NCI-H1694 (cell line): ENCODE measurements at regions not wholly inside any gene's neighbourhood (a gene's known extent, or its start where the extent isn't known, plus 50 kb on each side); places are given as distances from the start of the nearest gene placed in this dataset.

Source experiments
- DNase-seq: peaks from one replicate; lab custom pipeline; 2025; lab: John Stamatoyannopoulos, UW

DNA sequence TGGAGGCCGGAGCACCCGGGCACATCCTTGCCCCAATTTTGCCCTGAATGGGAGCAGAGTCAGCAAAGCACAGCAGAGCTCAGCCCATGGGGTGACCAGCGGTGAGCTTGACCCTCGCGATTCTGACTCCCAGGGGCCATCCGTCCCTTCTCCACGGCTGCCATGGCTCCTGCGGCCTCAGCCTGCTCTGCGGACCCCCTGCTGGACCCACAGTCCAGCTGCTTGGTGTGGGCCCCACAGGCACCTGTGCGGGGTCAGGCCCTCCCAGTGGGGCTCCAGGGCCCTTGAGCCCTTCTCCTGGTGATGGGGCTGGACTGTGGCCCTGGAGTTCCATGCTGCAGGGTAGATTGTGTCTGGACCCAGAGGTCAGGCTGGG is 144.2 kb downstream of the ENGASE start:
- no peak for DNase-seq

DNA sequence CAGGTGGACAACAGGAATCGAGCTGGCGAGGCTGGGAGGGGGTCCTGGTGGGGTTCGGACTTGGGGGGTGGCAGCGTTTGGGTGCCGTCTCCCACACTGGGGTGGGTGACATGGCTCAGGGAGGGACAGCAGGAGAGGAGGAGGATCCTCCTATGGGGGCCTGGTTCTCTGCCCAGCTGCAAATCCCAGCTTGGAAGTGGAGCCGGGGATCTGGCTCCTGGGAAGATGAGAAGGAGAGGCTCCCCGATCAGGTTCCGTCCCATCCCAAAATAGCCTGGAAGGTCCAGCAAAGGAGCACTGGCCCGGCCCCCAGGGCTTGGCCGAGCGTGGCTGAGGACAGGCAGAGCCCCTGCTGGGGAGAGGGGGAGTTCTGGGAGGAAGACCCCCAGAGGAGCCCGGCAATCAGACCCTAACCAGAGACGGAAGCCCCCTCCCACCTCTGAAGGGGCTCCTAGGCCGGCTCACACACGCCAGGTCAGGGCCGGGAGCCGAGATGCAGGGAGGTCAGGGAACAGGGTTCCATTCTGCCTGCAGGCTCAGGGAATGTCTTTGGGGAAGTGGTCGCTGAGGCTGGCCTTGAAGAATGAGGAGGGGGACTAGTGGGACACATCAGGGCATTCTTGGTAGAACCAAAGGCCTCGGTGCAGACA is 143.7 kb downstream of the ENGASE start:
- DNase-seq, result no peak

DNA sequence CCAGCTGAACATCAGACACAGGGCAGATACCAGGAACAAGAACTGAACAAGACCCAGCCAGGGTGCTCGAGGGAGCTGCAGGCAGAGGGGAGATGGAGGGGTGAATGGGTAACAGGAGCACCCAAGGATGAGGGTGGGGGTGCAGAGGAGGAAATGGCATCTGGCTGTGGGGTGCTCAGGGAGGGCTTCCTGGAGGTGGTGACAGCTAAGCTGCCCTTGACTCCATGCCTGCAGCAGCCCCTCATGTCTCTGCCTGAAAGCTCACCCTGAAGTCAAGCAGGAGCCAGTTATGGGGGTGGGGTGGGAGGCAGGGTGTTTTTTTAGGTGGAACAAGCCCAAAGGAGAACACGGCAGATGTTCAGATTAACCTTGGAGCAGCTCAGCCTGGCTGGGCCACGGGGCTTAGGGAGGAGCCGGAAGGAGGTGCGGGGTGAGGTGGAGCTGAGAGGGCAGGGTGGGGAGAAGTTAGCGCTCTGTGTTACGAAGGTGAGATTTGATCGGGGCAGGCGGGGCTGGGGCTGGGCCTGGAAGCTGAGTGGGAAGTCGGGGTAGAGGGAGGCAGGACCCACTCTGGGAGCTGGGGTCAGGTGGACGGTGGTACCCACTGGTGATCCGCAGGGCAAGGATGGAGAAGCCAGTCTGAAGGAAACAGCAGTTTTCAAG is 143.0 kb downstream of the ENGASE start:
- peak; percentile 68 for DNase-seq

DNA sequence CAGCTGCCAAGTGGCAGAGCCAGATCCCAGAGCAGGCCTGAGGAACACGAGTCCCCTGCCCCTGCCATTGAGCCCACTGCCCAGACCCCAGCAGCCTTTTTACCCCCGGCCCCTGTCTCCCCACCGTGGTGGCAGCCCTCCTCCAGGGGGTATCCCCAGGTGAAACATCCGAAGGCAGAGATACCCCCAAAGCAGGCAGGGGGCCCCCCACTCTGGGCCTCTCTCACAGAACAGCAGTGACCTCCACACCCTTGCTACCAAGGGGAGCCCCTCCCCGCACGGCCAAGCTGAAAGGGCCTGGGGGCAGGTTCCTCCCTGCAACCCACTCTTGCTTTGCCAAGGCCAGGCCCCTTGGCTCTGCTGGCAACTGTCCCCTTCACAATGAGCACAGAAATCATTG is 142.2 kb downstream of the ENGASE start:
- no peak for DNase-seq

DNA sequence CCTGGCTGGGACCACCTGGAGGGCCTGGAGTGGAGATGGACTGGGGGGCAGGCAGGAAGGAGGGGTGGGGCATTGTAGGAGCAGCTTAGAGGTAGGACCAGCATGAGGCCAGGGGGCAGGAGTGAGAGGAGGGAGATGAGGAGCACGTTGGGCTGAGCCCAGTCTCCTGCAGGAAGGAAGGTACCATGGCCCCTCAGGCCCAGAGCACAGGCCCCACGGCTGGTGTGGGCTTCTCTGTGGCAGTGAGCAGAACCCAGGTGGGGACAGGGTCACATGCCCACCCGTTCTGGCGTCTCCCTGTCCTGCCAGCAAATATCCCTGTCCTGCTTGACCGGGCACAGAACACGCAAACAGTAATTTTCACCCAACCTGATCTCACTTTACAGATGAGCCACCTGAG is 141.8 kb downstream of the ENGASE start:
- no peak for DNase-seq

DNA sequence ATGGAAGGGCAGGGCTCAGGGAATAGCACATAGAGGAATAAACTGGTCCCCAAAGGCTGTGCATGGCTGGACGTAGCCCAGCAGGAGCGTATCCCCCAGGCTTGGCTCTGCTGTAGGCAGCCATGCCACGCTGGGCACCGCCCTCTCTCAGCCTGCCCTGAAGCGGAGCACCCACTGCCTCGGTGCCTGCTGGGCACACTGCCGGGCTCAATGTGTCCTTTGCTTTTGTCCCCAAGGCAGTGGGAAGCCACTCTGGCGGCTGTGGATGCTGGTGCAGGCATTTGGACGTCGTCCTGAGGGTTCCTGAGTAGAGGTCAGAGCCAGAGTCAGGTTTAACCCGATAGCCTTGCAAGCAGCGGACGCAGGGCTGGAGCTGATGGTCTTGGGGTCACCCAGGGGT is 141.0 kb downstream of the ENGASE start:
- DNase-seq, result no peak

DNA sequence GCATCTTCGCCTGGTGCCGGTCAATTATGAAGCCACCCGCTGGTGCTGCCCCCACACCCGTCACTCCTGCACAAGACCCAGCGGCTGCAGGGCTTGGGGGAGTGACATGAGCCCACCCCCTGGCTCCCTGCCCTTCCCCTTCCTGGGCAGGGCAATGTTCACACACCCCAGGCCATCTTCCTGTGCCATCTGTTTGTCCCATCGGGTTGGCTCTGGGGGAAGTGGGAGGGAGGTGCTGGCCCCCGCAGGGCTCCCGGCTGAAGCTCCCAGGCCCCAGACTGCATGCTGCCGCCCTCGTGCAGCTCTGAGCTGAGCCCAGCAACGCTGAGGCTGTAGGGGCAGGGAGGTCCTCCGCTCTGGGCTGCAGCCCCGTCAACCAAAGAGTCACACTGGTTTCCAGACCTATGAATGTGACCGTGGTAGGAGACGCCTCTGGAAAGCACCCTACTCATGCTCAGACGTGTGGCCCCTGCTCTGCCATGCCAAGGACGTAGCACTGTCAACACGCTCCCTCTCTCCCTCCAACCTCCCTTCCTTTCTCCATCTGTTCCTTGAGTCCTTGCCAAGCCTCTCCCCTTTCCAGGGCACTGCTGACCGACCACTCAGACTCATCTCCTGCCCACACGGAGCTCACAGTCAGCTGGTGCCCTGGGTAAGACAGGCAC is 140.4 kb downstream of the ENGASE start:
- peak; percentile 89 for DNase-seq

DNA sequence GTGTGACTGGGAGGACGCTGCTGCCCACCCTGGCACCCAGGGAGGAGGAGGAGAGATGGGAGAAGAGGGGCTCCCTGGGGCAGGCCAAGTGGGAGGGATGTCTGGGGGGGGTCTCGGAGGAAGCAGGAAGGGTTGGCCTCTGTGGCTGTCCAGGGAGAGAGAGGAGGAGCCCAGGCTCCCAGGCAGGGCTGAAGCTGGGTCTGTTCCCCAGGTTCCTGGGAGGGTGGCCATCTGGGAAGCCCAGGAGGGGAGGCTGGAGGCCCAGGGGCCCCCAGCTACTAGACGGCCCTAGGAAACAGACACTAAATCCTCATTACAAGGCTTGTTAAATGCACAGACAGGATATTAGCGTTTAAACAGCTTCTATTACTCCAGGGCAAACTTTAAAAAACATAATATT is 139.8 kb downstream of the ENGASE start:
- no peak for DNase-seq

DNA sequence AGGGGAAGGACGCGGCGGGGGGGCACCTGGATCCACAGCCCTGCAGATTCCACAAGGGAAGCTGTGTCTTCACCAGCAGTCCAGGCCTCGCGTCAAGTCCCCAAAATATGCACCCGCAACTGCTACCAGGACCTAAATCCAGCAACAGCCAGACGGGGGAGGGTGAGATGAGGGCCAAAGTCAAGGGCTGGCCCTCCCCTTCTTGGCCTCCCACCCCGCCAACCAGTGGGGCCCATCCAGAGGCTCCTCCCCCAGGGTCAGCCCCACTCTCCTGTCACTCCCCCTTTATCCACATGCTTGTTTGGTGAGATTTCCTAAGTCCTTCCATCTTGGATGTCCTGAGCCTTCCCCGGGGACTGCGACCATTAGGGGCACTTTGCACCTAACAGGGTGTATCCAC is 138.7 kb downstream of the ENGASE start:
- no peak for DNase-seq

DNA sequence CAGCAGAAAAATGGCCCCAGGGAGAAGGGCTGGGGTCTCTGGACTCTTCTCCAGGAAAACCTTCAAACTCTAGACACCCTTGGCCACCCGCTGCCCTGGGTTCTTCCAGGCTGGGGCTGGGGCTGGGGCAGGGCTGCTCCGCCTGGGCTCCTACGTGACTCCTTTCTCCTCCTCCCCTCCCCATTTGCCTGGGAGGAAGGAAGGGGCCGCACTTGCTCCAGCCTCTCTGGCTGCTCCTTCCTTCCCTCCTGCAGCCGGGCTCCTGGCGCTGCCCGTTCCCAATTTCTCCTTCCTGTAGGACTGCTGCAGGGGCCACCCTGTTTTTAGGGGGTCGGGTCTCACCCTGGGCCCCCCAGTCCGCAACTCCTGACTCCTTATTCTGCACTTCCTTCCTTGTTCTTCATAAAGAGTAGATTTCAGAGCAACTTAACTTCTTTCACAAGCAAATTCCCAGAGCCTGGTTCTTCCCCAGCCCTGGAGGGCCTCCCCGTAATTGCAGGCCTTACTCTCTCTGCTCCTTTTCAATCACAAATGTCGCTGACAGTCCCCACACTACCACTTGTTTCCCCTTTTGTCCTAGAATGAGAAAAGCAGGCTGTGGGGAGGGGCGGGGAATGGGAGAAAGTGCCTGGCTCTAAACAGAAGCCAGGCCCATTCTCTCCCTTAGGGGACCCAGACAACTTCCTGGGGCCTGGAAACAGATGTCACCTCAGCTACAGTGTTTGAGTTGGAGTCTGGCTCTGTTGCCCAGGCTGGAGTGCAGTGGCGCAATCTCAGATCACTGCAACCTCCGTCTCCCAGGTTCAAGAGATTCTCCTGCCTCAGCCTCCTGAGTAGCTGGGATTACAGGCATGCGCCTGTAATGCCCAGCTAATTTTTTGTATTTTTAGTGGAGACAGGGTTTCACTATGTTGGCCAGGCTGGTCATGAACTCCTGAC is 137.8 kb downstream of the ENGASE start:
- DNase-seq, result no peak

DNA sequence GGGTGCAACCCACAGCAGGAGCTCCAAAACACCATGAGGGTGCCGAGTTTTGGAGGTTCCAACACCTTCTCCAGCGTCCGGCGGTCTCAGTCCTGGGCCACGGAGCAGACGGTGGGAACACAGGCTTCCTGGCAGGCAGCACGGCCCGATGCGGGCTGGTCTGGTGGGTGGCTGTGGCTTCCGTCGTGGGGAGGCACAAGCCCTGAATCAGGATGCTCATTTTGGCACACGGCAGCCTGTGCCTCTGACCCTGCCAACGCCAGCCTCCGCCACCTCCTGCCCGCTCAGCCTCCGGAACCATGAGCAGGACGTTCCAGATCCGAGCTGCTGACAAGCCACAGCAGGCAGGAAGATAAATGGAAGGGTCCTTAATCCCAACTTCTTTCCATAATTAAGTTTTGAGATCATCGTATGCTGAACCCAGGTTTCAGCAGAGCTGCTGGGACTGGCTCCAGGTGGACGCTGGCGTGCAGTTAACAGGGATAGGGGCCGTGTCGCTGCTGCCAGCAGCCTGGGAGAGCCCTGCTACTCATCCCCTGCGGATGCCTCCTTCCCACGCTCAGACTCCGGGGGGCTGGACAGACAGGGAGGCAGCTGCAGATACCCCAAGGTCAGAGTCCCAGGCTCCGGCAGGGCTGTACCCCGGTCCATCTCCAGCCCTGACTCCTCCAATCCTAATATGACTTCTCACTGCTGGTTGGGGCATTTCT is 136.6 kb downstream of the ENGASE start:
- DNase-seq, result no peak

DNA sequence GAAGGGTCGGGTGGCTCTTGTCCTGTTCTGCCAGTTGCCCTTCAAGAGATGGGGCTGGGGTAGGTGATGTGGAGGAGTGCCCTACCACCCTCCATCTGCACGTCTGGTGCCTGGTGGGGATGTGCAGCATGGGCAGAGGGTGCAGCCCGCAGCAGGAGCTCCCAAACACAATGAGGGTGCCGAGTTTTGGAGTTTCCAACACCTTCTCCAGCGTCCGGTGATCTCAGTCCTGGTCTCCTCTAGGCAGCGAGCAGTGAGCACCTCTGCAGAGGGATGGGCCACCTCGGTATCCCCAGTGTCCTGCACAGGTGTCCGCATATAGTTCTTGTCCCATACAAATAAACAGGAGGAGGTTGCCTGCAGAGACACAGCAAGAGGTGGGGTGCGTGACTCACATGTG is 136.0 kb downstream of the ENGASE start:
- no peak for DNase-seq

DNA sequence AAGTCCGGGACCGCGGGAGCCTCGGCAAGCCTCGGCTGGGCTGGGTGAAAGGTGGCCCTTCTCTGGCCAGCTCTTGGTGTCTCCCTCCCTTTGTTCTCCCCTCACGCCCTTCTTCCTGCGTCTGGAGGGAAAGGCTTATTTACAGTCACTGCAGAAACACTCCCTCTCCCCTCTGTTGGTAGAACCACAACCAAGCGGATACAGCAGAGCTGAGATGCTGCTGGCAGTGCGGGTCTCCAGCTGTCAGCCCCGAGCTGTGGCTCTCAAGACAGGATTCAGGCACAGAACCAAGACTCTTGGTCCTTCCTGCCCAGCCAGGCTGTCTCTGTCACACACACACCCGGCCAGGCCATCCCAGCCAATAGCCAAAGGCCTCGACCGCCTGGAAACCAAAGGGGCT is 133.3 kb downstream of the ENGASE start:
- no peak for DNase-seq

DNA sequence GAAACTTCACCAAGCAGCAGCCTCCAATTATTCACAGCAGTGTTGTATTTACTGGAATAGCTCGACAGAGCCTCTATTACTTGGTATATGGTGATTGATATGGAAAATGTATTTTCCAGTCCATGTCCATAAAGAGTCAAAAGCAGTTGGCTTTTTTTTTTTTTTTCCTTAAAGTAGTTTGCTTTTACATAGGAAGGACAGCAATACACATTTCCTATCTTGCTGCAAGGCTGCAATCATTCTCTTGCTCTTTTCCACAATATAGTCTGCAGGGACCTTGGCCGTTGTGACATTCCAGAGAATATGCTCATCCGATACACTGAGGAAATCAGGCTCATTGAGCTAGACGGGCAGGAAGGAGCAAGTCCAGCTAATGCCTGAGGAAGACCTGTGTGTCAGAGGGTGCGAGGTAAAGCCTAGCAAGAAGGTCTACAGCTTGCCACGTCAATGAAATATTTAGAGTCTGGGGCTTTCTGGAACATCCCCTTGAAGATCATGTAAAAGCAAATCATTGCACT is 131.1 kb downstream of the ENGASE start:
- no peak for DNase-seq

DNA sequence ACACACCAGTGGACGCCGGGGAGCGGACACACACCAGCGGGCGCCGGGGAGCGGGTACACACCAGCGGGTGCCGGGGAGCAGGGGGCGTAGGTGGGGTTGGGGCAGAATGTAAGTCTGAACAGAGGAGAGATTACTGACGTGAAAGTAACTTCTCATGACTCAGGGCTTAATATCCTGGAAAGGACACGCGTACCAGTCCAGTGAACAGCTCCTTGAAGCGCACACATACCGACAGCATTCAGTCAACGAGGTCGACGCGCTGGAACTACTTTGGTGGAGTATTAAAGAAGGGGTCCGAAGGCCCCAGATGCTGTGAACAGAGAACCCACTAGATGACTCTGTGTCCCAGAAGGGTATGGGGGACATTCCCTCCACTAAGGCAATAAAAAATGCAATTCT is 129.6 kb downstream of the ENGASE start:
- DNase-seq, result no peak

DNA sequence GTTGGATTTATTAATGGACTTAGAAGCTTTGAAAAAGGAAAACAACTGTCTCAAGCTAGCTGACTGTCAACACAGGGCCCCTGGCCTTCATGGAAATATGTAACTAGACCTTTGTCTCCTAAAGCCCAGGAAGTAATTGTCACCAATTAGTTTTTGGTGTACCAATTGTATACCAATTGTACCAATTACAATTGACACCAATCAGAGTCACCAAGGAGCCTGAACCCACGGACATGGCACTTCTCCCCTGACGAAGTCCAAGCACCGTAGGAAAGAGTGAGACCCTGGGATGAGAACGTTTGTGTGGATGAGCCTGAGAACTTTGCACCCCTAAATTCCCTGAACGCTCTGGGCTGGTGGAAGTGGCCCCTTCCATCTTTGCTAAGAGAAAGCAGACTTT is 129.0 kb downstream of the ENGASE start:
- DNase-seq, result no peak

DNA sequence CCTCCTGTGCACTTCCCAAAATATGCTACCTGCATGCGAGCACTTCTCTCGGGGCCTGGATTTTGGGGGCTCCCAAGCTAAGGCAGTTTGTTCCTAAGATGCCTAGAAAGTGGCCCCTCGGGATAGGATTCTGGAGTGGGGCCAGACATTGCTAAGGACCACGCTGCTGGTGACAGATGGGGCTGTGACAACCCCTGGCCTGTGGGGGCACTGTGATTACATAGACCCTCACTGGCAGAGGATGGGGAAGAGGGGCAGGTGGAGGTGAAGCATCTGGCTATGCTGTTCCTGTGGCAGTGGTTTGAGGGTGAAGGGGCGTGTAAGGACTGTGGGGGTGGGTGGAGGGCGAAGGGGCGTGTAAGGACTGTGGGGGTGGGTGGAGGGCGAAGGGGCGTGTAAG is 128.4 kb downstream of the ENGASE start:
- peak; percentile 60 for DNase-seq

DNA sequence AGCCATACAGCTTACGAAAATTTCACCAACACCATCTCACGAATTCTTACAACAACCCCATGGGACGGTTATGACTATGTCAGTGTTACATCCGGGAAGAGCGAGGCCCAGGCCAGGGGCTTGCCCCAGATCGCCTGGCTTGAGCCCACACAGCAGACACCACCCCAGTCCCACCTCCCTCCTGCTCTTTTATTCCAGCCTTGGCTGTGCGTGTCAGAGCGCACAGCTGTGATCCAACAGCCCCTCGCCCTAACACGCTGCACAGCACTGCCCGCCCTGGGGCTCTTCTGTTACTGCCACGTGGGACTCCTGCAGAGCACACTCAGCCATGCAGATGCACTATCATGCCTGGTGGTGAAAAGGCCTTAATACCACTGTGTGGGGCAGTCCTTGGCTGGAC is 127.9 kb downstream of the ENGASE start:
- peak; percentile 52 for DNase-seq

DNA sequence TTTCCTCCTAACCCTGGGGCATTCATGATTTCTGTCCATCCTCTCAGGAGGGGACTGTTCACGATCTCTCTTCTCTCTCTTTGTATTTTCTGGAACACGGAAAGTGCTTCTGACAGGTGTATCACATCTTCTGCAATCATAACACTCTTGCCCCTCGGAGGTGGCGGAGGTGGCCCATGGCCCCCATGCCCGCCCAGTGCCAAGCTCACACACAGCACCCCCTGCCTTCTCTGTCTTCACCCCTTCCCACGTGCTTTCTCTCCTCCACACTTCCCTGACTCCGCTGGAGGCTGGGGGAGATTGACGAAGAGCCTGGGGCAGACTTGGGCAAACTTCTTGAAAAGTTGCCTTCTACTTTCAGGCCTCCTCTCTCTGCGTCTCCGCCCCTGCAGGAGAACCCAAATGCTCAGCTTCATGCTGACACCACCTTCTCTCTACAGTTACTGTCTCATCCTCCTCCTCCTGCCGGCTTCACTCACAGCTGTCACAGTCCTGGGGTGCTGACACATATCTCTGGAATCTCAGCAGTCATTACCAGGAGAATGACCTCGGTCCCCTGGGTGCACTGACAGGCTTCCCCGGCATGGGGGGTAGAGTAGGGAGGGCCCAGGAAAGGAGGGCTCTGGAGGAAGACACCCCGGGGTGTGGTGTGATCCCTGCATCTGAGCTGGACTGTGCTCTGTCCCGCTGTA is 127.1 kb downstream of the ENGASE start:
- no peak for DNase-seq

DNA sequence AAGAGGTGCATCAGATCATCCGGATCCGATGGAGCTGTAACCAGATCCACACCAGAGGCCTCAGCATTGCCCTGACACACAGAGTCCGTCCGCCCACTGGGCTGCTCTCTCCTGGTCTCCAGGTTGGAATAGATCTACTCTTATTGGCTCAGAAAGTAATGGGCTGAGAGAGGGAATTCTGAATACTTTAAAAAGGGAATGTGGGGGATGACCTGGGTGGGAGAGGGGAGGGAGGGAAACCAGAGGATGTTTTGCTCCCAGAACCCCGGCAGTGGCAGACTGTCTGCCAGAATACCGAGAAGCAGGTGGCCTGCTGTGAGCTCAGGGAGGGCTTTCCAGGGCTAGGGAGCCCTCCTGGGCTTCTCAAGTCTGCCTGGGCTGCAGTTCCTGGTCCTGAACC is 126.5 kb downstream of the ENGASE start:
- DNase-seq, result no peak

DNA sequence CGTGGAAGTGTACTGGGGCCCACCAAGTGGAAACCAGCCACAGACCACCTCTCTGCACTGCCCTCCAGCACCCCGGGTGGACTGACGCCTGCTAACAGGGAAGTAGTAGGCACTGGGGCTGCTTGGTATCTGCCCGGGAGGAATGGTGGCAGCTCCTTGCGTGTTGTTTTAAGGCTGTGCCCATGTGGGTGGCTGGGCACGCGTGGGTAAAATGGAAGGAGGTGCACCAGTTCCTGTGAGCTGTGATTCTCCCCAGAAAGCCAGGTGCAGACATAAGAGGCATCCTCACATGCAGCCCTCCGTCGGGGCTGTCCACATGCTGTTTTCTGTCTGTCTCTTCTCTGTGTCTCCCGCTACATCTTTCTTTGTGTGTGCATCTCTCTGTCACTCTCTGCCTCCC is 122.3 kb downstream of the ENGASE start:
- DNase-seq, result no peak
